ENCODE measurements at regions not wholly inside any gene's neighbourhood (a gene's known extent, or its start where the extent isn't known, plus 50 kb on each side); places are given as distances from the start of the nearest gene placed in this dataset.

- H3K4me3 Mint-ChIP-seq (ENCODE audit: unreplicated experiment), result no peak overlapping the region
- no peak for TF ChIP-seq CTCF (IDR thresholded peaks at IDR 0.05; ENCODE audit: unreplicated experiment)
- no peak overlapping the region for H3K27ac Mint-ChIP-seq (ENCODE audit: unreplicated experiment)
- H3K4me1 Mint-ChIP-seq (ENCODE audit: unreplicated experiment), result no peaks in the 10 kb centered on the region
- no peak for DNase-seq (ENCODE audit: low spot score)
- H3K9me3 Mint-ChIP-seq (ENCODE audit: unreplicated experiment), result no peaks in the 10 kb centered on the region
- no peaks in the 10 kb centered on the region for H3K36me3 Mint-ChIP-seq (ENCODE audit: low read depth, unreplicated experiment)
- no peaks in the 10 kb centered on the region for H3K27me3 Mint-ChIP-seq (ENCODE audit: unreplicated experiment)
These were observed 141.7 kb upstream of the GUCY1A1 start for GRCh38 chr4:155524926-155525455.

- H3K4me1 Mint-ChIP-seq (ENCODE audit: unreplicated experiment), result no peaks in the 10 kb centered on the region
- no peak for TF ChIP-seq CTCF (IDR thresholded peaks at IDR 0.05; ENCODE audit: unreplicated experiment)
- H3K9me3 Mint-ChIP-seq (ENCODE audit: unreplicated experiment), result no peaks in the 10 kb centered on the region
- H3K27me3 Mint-ChIP-seq (ENCODE audit: unreplicated experiment), result no peaks in the 10 kb centered on the region
- no peaks in the 10 kb centered on the region for H3K36me3 Mint-ChIP-seq (ENCODE audit: low read depth, unreplicated experiment)
- H3K4me3 Mint-ChIP-seq (ENCODE audit: unreplicated experiment), result no peak overlapping the region
- no peak for DNase-seq (ENCODE audit: low spot score)
- no peak overlapping the region for H3K27ac Mint-ChIP-seq (ENCODE audit: unreplicated experiment)
These were observed 143.3 kb upstream of the GUCY1A1 start for GRCh38 chr4:155523358-155523757.

- H3K27me3 Mint-ChIP-seq (ENCODE audit: unreplicated experiment), result no peaks in the 10 kb centered on the region
- no peaks in the 10 kb centered on the region for H3K4me1 Mint-ChIP-seq (ENCODE audit: unreplicated experiment)
- no peaks in the 10 kb centered on the region for H3K36me3 Mint-ChIP-seq (ENCODE audit: low read depth, unreplicated experiment)
- TF ChIP-seq CTCF (IDR thresholded peaks at IDR 0.05; ENCODE audit: unreplicated experiment), result no peak
- no peak overlapping the region for H3K27ac Mint-ChIP-seq (ENCODE audit: unreplicated experiment)
- H3K9me3 Mint-ChIP-seq (ENCODE audit: unreplicated experiment), result no peaks in the 10 kb centered on the region
- DNase-seq (ENCODE audit: low spot score), result no peak
- no peak overlapping the region for H3K4me3 Mint-ChIP-seq (ENCODE audit: unreplicated experiment)
These were observed 144.4 kb upstream of the GUCY1A1 start for GRCh38 chr4:155522201-155522600.

GRCh38 chr4:155521382-155521781 is 144.6 kb upstream of the MAP9 start:
- H3K4me1 Mint-ChIP-seq (ENCODE audit: unreplicated experiment), result no peaks in the 10 kb centered on the region
- no peak for DNase-seq (ENCODE audit: low spot score)
- H3K9me3 Mint-ChIP-seq (ENCODE audit: unreplicated experiment), result no peaks in the 10 kb centered on the region
- H3K27me3 Mint-ChIP-seq (ENCODE audit: unreplicated experiment), result no peaks in the 10 kb centered on the region
- H3K4me3 Mint-ChIP-seq (ENCODE audit: unreplicated experiment), result no peak overlapping the region
- no peaks in the 10 kb centered on the region for H3K36me3 Mint-ChIP-seq (ENCODE audit: low read depth, unreplicated experiment)
- no peak for TF ChIP-seq CTCF (IDR thresholded peaks at IDR 0.05; ENCODE audit: unreplicated experiment)
- H3K27ac Mint-ChIP-seq (ENCODE audit: unreplicated experiment), result no peak overlapping the region

DNA sequence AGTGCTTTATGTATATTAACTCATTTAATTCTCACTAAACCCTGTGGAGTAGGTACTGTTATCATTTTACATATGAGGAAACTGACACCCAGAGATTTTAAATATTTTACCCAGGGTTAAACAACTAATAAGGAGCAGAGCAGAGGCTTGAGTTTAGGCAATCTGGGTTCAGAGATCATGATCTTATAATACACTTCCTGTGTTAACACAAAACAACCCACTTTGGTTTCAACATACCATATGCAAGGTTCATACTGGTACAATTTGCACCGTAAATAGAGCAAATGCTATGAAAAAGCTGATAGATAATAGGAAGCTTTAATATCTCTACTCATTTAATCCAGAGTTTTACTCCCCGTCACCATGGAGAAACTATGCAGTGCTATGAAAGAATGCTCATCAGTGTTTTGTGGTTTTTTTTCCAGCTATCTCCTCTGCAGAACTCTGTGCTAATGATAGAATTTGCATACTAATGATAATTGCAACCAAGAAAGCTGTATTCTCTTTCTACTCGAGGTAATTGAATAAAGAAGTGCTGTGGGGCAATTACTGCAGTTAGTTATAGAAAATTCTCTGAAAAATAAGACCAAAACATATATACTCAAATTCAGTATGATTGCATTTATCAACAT is 138.8 kb upstream of the MAP9 start:
- Mint-ChIP-seq H3K27ac (ENCODE audit: unreplicated experiment) (no peak overlapping the region), H3K36me3 (ENCODE audit: low read depth, unreplicated experiment) (no peaks in the 10 kb centered on the region), H3K4me3 (ENCODE audit: unreplicated experiment) (no peak overlapping the region), H3K9me3 (ENCODE audit: unreplicated experiment) (no peaks in the 10 kb centered on the region), H3K27me3 (ENCODE audit: unreplicated experiment) (no peaks in the 10 kb centered on the region), H3K4me1 (ENCODE audit: unreplicated experiment) (no peaks in the 10 kb centered on the region)
- TF ChIP-seq CTCF (IDR thresholded peaks at IDR 0.05; ENCODE audit: unreplicated experiment), result no peak
- DNase-seq (ENCODE audit: low spot score), result no peak
